Activated CD4-positive, alpha-beta T cell treated with anti-CD3 and anti-CD28 coated beads, Interleukin-2, amount 50 U/mL, for 1 hour (primary cell): ENCODE measurements at regions not wholly inside any gene's neighbourhood (a gene's known extent, or its start where the extent isn't known, plus 50 kb on each side); places are given as distances from the start of the nearest gene placed in this dataset.

Experiments
- DNase-seq: peaks from one replicate; pipeline ENCODE4 v3.0.0-alpha.2; 2020

DNA sequence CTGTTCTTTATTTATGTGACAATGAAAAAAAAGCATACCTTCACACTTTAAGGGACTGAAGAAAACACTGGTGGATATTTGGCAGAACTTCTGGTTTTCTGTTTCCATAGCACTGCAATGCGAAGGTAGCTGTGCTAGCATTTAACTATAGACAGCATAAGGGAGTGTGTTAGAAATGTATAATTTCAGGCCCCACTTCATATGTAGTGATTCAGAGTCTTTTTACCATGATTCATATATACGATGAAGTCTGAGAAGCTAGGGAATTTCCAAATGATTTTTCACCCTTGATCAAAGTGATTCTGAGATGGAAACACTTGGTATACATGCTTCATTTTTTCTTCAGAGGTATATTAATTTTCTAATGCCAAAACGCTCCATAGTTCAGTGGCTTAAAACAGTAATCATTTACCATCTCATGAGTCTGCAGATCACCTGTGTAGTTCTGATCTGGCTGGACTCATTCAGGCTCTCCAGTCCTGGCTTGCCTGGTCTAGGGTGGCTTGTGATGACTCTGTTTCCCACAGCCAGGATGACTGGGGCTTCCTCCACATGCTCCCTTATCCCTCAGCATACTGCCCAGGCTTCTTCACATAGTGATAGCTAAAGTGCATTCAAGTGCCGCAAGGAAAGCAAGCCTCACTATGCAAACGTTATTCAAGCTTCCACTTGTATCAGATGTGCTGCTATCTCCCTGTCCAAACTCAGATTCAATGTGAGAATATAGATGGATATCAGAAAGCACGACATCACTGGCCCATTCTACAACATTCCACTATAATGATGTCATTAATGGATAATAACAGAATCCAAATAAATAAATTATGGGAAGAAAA lies 790.1 kb downstream of the TECRL start:
- no peak for DNase-seq

DNA sequence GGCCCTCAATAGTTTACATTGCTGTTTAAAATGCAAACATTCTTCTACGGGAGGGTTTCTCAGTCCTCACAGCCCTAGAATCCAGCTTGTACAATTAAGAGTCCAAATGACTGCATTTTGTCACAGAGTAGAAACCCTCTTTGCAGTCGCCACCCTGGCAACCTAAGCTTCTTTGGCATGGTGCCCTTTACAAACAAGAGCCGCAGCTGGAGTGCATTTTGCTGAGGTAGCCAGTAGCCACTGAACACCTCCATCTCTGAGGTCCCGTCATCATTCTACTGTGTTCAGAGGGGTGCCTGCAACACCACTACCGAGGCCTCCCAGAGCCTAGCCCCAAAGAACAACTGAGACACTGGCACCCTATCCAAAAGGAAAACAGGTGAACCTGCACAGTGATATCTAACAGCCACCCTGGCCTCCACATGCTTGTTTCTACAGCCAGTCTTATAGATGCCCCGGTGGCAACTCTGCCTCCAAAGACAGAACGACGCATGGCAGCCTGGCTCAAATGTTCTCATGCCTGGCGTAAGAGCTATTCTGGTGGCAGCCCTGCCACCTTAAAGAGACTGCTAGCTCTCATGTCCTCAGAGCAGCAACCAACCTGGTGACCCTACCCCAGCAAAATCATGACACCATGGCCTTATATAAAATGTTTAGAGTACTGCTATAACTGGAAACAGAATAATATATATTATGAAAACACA lies 801.9 kb downstream of the TECRL start:
- no peak for DNase-seq

DNA sequence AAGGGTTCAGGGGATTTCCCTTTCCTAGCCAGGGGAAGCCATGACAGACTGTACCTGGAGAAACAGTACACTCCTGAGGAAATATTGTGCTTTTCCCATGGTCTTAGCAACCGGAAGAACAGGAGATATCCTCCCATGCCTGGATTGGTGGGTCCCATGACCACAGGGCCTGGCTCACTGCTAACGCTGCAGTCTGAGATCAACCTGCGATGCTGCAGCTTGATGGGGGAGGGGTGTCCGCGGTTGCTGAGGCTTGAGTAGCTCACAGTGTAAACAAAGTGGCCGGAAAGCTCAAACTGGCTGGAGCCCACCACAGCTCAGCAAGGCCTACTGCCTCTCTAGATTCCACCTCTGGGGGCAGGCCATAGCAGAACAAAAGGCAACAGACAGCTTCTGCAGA lies 819.5 kb downstream of the TECRL start:
- no peak for DNase-seq

DNA sequence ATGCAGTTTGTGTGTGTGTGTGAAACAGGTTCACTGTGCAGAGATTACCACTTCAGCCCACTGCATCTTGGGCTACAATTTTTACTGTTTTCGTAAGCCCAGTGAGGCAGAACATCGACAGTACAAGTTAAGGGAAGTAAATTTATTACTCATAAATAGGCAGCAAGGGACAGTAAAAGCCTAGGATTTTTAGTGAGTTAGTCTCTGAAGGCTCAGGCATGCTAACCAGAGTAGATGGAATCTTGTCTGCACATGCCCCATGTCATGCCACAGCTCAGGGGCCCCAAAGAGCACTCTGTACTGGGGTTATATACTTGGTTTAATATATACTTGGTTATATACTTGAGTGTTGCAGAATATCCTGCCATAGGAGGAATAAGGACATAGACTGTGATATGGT lies 825.7 kb downstream of the TECRL start:
- DNase-seq = no peak

DNA sequence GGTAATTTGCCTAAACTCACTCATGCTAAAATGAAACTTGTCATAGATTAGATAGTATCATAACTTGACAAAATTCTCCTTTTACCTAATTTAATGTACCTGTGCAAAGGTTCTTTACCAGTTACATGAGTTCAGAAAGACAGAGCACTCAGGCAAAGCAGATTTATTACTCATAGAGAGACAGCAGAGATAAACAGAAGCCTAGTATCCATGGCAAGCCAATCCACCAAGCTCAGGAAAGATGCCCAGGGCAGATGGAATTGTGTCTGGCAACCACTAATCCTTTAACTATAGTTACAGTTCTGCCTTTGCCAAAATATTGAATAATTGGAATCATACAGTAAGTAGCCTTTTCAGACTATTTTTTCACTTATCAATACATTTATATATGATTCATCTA lies 826.2 kb downstream of the TECRL start:
- DNase-seq = no peak

DNA sequence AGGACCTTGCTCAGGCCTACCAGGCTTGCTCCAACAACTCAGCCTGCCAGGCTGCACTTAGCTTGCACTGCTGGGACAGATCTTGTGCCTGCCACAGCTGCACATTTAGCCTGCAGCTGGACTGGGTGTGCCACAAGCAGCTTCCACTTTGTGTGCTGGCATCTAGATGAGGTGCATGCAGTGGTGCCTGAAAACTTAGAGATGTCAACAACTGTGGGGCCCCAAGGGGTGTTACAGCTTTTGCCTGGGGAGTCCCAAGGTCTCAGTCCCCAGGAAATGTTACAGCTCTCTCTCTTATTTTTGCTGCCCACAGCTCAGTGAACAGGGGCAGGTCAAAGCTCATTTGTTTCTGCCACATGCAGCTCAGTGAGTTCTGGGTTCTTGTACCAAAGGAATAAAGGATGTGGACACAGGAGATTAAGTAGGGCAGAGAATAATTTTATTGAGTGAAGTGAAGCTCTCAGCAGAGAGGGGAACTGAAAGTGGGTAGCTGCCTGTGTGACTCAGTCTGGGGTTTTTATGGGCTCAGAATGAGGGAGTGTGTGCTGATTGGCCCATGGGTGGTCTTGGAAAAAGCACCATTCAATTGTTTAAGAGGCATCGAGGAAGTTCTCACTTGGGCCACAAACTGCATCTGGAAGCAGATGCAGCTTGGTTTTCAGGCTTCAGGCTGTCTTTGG lies 828.3 kb downstream of the TECRL start:
- DNase-seq = no peak

DNA sequence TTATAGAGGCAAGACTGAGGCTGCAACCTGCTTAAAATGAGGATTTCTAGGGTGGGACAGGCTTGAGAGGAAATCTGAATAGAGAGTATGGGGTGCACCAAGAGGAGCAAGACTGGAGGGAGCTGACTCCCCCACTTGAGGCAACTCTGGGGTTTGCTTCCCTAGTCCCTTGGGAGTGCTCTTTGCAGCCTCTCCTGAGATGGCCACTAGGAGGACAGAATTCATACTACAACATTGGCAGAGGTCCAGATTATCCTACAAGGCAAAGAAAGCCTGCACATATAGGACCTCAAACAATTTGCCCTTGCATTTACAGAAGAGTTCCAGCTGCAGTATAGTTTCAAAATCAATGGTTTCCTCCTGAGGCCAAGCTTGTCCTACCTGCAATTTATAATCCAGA lies 830.9 kb downstream of the TECRL start:
- DNase-seq = no peak

DNA sequence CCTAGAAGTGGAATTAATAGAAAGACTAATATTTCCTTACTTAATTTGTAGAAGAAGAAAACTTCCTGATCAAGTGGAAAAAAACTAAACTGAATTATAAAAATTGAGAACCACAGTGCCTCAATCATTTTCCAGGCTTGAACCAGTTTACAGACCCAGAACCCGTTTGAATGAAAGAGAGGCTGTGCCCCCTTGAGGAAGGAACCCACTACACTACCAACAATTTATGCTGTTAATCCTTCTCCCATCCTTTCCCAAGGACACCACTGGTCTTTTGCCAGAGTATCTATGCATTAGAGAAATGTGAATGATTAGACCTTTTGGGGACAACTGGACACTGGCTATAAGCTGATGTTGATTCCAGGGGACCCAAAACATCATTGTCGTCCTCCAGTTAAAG lies 842.6 kb downstream of the TECRL start:
- DNase-seq = no peak

DNA sequence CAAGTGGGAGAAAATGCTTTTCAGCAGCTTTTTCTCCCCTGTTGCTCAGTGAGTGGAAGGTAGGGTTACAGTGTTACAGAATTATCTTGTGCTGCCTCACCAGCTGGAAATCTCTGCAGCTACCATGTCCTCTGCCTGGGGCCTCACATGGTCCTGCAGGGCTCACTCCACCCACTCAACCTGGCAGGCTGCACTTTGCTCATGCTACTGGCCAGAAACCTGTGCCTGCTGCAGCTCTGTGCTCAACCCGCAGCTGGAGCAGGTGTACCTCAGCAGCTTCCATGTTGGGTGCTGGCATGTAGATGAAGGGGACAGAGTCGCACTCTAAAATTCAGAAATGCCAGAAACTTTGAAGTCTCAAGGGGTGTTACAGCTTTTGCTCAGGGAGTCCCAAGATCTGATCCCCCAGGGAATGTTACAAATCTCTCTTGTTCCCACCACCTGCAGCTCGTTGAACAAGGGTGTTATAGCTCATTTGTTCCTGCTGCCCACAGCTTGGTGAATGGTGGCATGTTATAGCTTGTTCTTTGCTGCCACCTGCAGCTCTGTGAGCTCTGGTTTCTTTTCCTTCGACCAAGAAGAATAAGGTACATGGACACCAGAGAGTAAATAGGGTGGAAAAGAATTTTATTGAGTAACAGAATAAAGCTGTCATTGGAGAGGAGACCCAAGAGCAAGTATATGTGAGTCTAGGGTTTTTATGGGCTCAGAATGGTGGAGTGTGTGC lies 845.8 kb downstream of the TECRL start:
- DNase-seq = no peak

DNA sequence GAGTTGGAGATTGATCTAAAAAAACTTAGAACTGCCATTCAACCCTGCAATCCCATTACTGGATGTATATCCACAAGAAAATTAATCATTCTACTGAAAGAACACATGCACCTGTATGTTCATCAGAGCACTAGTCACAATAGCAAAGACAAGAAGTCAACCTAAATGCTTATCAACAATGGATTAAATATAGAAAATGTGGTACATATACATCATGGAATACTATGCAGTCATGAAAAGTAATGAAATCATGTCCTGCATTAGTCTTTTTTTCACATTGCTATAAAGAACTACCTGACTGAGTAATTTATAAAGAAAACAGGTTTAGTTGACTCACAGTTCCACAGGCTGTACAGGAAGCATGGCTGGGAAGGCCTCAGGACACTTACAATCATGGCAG lies 850.5 kb downstream of the TECRL start:
- no peak for DNase-seq

DNA sequence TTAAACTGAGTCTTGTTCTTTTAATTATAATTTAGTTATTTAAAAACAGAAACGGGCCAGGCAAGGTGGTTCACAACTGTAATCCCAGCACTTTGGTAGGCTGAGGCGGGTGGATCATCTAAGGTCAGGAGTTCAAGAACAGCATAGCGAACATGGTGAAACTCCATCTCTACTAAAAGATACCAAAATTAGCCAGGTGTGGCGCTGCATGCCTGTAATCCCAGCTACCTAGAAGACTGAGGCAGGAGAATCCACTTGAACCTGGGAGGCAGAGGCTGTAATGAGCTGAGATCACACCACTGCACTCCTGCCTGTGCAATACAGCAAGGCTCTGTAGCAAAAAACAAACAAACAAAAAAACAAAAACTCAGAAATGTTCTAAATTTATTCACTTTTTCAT lies 852.9 kb downstream of the TECRL start:
- no peak for DNase-seq

DNA sequence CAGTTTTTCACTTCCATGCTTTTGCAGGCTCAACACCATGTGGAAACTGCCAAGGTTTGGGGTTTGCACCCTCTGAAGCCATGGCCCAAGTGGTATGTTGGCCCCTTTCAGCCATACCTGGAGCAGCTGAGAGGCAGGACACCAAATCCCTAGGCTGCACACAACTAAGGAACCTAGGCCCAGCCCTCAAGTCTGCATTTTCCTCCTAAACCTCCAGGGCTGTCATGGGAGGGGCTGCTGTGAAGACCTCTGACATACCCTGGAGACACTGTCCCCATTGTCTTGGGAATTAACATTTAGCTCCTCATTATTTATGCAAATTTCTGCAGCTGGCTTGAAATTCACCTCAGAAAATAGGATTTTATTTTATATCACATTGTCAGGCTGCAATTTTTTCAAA lies 856.1 kb downstream of the TECRL start:
- no peak for DNase-seq

DNA sequence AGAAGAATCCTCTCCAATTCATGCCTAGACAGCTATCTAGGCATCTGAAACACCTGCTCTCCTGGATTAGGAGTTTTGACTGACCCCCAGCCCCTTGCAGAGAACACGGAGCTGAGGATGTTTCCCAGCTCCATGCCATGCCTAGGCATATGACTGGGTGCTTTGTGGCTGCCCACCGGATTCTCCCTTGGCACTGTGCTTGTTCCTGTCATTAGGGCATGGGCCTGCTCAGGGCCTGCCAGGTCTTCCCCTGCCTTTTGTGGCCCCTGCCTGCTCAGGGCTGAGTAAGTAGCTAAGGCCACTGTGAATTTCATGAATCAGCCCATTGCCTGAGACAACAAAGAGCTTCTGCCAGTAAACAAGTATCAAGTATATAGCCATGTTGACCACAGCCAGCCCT lies 867.4 kb downstream of the TECRL start:
- no peak for DNase-seq

DNA sequence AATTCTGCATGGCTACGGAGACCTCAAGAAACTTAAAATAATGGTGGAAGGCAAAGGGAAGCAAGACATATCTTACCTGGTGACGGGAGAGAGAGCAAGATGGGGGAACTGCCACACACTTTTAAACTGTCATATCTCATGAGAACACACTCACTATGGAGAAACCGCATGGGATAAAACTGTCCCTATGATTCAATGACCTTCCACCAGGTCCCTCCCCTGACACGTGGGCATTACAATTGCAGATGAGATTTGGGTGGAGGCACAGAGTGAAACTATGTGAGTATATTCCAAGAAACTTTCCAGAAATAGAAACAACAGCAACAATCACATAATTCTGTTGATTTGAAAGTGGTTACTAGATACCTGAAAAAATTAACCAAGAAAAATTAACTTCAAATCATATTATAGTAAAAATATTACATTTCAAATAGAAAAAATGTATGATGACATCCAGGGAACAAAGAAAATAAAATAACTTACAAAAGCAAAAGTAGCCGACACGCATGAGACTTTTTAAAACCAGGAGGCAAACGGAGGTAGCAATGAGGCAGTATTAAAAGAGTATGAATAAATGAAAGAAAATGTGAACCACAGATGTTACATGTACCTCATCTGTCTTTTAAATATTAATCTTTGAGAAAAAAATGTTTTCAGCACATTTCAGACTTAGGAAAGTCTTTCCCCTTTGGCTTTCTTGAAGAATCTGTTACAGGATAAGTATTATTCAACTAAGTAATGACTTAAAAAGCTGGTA lies 879.5 kb downstream of the TECRL start:
- no peak for DNase-seq

DNA sequence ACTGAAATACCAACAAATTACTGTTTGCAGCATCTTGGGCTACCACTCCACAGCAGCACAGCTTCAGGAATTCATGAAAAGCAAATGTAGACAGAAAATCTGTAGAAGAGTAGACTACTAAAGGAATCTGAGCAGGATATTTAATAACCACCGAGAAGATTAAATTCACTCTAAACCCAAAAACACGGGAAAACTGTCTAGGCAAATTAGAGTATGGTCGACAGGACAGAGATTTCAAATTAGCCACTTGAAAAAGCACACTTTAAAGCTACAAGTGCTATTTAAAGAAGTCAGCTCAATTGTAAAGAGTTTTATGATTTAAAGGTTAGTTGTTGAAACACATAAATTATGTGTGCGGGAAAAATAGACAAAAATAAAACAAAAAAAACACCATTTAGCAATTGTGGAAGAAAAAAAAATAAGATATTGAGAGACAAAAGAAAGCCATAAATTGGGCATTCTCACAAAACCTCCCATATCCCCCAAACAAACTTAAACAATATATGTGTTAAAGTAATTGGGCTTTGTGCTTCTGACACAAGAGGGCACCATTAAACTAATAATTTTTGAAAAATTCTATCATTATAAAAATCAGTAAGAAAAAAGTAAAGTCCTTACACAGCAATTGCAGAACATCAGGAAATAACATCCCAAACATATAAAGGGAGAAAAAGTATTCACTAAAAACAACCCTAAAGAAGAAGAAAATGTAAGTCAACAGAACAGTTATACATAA lies 880.8 kb downstream of the TECRL start:
- no peak for DNase-seq

DNA sequence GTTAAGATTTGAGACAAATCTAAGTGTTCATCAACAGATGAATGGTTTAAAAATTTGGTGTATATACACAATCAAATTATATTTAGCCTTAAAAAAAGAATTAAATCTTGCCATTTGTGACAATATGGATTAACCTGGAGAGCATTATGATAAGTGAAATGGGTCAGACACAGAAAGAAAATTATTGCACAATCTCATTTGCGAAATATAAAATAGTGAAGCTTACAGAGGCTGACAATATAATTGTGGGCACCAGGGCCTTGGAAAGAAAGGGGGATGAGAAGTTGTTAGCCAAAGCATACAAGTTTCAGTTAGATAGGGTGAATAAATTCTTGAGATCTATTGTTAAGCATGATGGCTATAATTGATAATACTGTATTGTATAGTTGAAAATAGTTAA lies 883.0 kb downstream of the TECRL start:
- DNase-seq = no peak

DNA sequence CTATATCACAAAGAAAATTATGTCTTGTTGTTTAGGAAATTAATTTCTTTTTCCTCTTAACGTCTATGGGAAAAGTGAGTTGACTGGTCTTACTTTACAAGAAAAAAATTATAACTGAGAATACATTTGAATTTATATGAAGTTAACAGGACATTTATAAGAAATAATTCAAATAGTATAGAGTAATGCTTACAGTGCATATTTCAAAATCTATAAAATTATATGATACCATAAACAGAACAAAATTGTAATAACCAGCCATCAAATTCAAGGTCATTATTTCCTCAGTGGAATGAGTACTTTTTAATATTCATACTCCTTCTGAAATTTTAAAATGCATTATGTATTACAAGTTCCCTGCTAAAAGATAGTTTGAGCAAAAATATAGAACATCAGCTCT lies 884.5 kb downstream of the TECRL start:
- no peak for DNase-seq

DNA sequence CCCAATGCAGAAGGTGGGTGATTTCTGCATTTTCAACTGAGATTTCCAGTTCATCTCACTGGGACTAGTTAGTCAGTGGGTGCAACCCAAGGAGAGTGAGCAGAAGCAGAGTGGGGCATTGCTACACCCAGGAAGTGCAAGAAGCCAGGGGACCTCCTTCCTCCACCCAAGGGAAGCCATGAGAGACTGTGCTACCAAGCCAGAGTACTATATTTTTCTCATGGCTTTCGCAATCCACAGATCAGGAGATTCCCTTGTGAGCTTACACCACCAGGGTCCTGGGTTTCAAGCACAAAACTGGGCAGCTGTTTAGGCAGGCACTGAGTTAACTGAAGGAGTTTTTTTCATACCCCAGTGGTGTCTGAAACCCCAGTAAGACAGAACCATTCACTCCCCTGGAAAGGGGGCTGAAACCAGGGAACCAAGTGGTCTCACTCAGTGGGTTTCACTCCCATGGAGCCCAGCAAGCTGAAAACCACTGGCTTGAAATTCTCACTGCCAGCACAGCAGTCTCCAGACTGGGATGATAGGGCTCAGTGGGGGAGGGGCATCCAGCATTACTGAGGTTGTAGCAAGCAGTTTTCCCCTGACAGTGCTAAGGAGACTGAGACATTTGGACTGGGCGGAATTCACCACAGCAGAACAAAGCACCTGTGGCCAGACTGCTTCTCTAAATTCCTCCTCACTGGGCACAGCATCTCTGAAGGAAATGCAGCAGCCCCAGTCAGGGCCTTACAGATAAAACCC lies 903.4 kb downstream of the TECRL start:
- no peak for DNase-seq

DNA sequence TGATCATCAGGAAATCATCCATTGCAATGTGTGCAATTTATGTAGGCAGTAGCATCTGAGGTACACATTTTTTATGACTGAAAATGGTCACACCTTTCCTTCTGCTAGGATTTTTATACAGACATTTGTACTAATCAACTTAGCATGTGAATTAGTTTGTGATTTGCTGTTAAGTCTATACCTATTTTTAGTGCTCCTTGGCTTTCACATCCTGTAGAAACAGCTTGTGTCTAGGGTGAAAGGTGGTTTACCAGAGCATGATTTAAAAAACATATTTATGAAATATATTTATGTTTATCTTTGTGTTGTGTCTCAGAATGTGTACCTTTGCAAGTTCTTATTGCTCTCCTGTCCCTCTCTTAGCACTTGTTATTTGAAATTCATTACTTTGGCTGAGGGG lies 916.0 kb downstream of the TECRL start:
- no peak for DNase-seq

DNA sequence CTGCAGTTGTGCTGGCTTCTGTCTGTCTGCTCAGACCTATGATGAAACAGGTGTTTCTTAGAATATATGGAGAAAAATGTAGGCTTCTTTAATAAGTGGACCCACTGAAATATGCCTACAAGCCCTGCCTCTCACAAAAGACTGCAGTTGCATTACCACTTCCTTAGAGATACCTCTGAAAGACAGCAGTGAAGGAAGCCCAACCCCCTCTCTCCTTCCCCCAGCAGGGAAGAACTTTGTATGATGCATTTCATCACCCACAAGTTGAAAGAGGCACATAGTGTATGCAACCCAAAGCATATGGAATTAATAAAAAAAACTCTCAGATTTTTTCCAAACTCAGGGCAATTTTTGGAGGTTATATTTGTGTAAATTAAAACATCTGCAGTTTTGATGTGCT lies 916.7 kb downstream of the TECRL start:
- DNase-seq = no peak

DNA sequence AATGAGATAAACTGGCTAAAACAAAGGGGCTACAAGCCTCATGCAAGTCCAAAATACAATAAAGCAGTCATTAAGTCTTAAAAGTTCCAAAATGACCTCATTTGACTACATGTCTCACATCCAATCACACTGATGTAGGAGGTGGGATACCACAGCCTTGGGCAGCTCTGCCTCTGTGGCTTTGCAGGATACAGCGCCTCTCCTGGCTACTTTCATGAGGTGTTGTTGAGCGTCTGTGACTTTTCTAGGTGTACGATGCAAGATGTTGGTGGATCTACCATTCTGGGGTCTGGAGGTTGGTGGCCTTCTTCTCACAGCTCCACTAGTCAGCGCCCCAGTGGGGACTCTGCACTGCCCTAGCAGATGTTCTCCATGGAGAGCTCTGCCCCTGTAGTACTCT lies 944.9 kb downstream of the TECRL start:
- no peak for DNase-seq
